Cardiac fibroblast (primary cell): ENCODE measurements at regions not wholly inside any gene's neighbourhood (a gene's known extent, or its start where the extent isn't known, plus 50 kb on each side); places are given as distances from the start of the nearest gene placed in this dataset.

Experiments used
- DNase-seq, 2 donors: peaks; one replicate each; pipeline versions ENCODE4 v3.0.0 to v3.0.0-alpha.2; 2010; ENCODE audit warnings: low read depth in 2 of 2
- H3K4me3 ChIP-seq, 2 donors: replicated peaks in 1 of 2; 1 replicate in 1 of 2; 2 replicates in 1 of 2; pipeline ENCODE4 v1.5.1; 2011; ENCODE audit warnings: low read depth in 2 of 2, low read length in 2 of 2, mild to moderate bottlenecking in 2 of 2, moderate library complexity in 1 of 2
- TF ChIP-seq, protein P1 (sequence below): IDR thresholded peaks from one replicate; pipeline ENCODE4 v1.5.1; 2011; ENCODE audit warnings: low read depth, mild to moderate bottlenecking, low read length, inconsistent platforms

DNA sequence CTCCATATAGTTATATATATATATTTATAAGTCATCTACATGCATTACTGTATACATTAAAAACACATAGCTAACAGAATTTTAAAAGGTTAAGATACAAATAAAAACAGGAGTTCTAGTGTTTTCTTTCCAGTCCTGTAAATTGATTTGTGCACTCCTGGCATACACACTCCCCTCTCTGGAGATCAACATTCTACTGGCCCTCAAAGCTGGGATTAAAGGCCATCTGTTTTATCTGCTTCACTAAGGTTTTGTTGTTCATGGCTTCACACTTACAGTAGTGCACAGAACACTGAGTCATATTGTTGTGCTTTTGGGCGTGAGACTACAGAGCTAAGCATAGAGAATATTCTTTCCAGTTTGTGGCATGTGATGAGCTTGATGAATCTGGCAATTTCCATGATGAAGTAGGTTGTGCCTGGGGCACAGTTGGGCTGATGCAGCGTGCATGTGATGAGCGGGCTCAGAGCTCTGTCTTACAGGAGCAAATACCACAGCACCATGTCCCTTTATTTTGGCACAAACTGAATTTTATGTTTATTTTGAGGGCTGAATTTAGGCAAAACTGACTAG, 98.2 kb downstream of the TAF11L14 start:
- no peak for DNase-seq
- no peak overlapping the region for H3K4me3 ChIP-seq
- TF ChIP-seq, protein P1, sequence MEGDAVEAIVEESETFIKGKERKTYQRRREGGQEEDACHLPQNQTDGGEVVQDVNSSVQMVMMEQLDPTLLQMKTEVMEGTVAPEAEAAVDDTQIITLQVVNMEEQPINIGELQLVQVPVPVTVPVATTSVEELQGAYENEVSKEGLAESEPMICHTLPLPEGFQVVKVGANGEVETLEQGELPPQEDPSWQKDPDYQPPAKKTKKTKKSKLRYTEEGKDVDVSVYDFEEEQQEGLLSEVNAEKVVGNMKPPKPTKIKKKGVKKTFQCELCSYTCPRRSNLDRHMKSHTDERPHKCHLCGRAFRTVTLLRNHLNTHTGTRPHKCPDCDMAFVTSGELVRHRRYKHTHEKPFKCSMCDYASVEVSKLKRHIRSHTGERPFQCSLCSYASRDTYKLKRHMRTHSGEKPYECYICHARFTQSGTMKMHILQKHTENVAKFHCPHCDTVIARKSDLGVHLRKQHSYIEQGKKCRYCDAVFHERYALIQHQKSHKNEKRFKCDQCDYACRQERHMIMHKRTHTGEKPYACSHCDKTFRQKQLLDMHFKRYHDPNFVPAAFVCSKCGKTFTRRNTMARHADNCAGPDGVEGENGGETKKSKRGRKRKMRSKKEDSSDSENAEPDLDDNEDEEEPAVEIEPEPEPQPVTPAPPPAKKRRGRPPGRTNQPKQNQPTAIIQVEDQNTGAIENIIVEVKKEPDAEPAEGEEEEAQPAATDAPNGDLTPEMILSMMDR = no peak

DNA sequence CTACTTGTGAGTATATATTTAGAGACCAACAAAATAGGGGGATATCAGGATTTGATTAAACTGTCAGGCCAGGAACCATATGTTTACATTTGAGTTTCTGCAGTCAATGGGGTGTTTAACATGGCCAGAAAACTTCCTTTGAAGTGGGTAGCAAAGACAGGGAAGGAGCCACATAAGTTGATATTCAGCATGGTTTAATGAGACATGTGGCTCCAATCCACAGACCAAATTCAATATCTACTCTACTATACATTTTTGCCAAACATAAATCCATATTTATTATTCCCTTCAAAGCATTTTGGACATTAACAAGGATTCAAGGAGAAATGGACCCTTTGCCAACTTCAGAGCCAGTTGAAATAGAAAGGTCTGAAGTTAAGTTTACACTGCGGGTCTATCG, 99.8 kb downstream of the TAF11L14 start:
- no peak overlapping the region for H3K4me3 ChIP-seq
- TF ChIP-seq, protein P1 = no peak
- no peak for DNase-seq

DNA sequence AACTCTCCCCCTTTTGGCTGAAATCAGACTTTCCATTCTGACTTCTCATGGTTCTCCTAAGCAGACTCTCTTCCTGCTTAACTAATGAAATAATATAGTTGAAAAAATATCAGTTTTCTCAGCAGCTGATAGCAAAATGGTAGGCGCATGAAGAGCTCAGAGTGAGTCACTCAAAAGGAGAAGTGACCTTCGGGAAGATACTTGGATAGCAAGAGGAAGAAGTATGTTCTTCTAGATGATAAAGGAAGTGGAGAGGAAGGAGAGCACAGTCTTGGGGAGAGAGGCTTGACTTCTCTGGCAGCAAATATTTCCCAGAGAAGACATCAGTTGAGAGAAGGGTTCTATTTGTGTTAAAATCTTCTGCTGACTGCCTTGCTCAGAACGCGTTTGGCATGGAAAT, 101.5 kb downstream of the TAF11L14 start:
- no peak overlapping the region for H3K4me3 ChIP-seq
- DNase-seq = no peak
- TF ChIP-seq, protein P1 = no peak

DNA sequence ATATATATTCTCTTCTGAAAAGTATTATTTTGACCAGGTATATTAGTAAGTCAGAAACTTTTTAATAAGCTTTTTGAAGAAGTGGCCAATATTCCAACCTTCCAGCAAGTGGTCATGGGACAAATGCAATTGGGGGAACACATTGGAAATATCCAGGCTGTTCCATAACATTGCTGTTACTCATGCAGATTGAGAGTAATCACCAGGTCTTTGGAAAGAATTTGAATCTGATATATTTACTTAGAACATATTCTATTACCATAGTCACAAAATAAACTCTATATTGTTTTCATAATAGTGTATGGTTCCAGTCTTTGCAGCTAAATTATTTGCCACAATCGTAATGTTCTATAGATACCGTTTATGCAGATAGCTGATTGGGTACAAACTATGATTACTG, 102.8 kb downstream of the TAF11L14 start:
- no peak for DNase-seq
- TF ChIP-seq, protein P1 = no peak
- no peak overlapping the region for H3K4me3 ChIP-seq

DNA sequence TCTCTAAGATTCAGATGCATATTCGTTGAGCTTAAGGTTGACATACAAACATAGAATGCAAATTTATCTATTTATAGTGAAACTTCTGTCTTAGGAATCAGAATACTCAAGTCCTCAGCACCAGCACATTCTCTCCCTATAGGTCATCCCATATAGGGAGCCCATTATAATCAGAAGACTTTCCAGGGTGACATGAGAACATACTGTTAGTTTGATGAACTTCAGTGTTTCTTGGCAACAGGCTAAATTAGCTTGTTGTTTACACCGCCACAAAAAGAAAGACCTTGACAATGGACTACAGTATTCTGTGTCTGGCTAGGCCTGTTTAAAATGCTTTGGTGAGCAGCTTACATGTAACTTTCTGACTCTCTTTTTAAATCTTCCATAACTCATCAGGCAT, 104.2 kb downstream of the TAF11L14 start:
- no peak for DNase-seq
- no peak overlapping the region for H3K4me3 ChIP-seq
- TF ChIP-seq, protein P1 = no peak

DNA sequence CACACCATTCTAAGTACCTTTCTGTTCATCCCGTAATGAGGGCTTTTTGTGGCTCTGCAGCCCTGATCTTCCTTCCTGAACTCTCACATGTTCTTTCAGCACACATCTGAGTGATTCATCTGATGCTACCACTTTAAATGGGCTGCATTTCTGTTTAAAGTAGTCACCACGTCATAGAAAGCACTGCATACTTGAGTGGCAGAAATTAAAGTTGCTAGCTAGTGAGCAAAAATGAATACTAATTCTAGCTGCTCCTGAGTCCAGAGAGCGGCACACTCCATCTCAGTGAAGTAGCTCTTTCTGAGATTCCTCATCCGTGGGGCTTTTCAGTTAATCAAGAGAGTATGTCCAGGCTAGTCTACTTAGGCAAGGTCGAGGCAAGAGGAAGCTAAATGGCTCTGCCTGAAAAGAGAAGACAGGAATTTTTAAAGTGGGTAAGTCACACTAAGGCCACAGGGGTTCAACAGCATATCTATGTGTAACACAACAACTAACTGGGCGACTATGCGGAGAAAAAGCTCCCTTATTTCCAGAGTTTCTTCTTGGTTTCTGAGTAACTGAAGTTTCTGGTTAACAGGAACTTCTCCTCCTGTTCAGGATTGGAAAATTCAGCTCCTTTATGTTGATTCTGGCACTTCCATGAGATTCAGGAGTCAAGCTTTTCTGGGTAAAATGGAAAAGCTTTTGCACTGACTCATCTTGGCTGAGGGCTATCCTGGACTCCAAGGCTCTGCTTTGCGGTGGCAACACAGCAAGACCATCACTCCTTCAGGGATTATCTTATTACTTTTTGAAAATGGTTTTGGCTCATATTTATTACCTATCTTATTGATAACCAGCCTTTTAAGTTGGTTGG, 109.5 kb downstream of the TAF11L14 start:
- DNase-seq = peak; percentile 1 to 2
- H3K4me3 ChIP-seq = no peak overlapping the region

More for the DNA sequence above, 109.5 kb downstream of the TAF11L14 start:
- TF ChIP-seq, protein P1 = no peak
